GM19025 (cell line): ENCODE measurements at regions not wholly inside any gene's neighbourhood (a gene's known extent, or its start where the extent isn't known, plus 50 kb on each side); places are given as distances from the start of the nearest gene placed in this dataset.

ENCODE experiments used
- ATAC-seq: cut with Tn5 transposase; IDR thresholded peaks from one replicate; pipeline ENCODE4 v1.9.1; 2021; ENCODE audit warnings: mild to moderate bottlenecking, low read depth, moderate library complexity; ENCODE audit not compliant: unreplicated experiment

DNA sequence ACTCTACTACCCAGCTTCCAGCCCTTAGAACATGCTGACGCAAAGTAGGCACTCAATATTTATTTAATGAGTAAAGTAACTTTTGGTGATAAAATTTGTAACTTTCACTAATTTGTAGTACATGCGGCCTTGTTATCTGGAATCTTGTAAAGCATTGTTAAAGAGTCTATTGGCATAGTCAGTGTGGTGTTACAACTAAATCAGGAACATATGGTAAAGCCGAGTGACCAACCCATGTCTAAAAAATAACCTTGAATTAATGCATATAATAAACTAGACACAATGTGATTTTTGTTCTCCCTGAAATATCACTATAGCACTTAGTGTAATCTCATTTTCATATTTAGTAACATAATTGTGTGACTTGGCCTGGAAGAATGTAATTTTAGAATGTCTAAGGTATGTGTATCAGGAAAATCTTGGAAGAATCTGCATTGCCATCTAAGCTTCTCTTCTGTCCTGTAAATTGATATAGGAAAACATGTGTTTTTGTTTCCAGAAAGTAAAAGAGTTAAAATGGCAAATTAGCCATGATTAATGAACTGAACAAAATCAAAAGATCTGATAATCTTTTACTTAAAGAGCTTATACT lies 256.7 kb upstream of the GNAI1 start:
- ATAC-seq = no peak

DNA sequence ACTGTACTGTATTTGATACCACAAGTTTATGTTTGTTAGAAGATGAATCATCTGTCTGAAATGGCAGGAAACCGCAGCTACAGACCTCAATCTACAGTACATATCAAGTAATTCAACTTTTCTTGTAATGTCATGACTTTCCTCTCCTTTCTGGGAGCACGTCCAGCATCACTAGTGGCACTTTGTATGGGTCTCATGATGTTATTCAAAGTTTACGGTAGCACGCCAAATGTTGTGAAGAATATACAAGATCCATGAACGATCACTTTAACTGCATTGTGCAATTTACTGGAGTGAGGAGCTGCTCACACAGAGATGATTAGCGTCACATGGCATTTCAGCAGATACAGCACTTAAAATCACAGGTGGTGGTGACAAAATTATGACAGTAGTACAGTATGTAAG lies 257.8 kb upstream of the GNAI1 start:
- no peak for ATAC-seq

DNA sequence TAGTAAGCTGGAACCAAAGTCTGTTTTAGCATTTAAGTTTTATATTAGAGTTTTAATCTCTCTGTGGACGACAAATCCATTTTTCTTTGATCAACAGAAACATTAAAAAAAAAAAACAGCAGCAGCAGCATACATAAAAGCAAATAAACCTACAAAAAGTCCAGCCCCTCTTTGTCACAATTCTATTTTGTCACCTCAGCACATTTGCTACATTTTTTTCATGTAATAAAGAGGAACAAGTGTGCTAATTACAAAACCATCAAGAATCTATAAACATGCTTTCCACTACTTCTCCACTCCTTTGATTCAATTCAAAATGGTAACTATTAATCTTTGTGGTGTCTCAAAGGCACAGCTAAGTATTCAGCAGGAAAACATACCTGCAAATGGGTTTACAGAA lies 259.8 kb upstream of the GNAI1 start:
- no peak for ATAC-seq

GRCh38 chr7:79872176-79872575 lies 262.5 kb upstream of the GNAI1 start:
- ATAC-seq = no peak

DNA sequence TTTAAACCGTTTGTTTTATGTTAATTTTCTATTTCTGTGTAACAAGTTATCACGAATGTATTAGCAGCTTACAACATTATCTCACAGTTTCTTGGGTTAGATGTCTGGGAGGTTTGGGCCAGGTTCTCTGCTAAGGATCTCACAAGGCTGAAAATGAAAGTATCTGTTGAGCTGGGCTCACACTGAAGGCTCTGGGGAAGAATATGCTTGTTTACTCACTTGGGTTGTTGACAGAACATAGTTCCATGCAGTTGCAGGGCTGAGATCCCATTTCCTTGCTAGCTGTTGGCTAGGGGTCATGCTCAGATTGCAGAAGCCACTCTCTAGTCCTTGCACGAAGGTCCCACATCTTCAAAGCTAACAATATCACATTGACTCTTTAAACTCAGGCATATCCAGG lies 266.6 kb upstream of the GNAI1 start:
- no peak for ATAC-seq

DNA sequence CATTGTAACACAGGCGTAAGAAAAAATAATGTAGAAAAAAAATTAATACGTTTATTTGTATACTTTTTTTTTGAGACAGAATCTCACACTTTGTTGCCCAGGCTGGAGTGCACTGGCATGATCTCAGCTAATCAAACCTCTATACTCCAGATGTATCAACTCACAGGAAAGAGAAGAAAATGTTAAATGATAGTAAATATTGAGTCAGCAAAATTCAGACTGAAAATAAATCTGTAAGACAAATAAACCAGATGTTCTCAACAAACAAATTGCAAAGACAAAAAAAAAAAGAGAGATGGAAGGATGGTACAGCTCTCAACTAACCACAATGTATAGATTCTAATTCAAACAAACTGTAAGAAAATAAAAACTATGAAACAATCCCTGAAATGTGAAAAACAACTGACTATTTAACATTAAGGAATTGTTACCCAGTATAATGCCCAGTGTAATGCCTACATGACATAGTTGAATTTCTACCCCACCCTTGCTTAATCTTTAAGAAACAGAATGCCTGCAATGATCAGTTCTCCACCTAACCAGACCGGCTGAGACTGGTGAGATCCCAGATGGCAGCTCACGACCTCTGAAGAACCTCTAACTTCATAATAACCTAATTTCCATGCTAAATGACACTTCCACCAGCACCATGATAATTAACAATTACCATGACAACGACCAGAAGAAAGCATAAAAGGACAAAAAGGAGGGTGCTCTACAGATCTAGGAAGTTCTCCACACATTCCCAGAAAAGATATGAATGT lies 272.0 kb upstream of the GNAI1 start:
- ATAC-seq = no peak

DNA sequence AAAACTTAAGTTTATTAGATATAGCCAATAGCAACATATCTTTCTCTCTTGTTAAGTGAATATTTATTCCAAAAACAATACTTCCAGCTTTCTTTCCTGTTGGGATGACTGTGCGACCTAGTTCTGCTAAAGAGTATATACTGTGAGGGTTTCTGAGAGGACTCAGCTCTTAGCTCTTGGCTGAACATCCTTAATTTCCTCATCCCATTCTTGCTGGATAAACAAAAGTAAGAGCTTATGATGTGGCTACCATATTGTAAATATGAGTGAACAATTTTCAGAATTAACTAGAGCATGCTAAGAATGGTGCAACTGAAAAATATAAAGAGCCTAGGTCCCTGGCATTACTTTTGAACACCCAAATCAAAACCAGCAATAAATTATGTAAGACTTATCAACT lies 279.5 kb upstream of the GNAI1 start:
- no peak for ATAC-seq

DNA sequence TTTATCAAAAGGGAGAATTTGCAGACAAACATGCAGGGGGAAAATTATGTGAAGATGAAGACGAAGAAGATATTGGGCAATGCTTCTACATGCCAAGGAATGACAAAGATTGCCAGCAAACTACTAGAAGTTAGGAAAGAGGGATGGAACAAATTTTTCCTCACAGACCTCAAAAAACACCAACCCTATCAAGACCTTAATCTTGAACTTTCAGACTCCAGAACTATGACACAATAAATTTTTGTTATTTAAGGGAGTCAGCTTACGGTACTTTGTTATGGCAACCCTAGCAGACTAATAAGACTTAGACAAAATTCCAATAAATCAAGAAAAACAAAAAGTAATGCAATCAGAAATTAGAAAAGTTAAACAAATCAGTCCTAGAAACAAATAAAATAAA lies 280.0 kb upstream of the GNAI1 start:
- ATAC-seq = no peak

GRCh38 chr7:79837915-79838314 lies 296.7 kb upstream of the GNAI1 start:
- no peak for ATAC-seq

DNA sequence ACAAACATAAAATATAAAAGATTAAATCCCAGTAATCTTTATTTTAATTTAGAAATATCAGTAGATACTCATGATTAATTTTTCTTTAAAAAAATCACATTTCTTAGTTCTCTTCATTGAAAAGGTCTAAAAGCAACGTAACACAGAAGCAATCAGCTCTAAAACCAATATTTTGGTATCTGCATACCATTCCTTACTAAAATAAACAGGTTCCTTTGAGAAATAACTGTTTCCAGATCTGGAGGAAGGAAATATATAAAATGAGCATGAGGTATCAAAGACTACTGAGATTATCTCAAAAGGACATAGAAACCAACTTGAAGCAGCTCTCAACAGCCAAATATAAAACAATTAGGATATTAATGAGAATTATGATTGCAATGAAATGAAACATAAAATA lies 301.0 kb upstream of the GNAI1 start:
- no peak for ATAC-seq

- no peak for ATAC-seq
These were observed 305.8 kb upstream of the GNAI1 start for GRCh38 chr7:79828866-79829265.

DNA sequence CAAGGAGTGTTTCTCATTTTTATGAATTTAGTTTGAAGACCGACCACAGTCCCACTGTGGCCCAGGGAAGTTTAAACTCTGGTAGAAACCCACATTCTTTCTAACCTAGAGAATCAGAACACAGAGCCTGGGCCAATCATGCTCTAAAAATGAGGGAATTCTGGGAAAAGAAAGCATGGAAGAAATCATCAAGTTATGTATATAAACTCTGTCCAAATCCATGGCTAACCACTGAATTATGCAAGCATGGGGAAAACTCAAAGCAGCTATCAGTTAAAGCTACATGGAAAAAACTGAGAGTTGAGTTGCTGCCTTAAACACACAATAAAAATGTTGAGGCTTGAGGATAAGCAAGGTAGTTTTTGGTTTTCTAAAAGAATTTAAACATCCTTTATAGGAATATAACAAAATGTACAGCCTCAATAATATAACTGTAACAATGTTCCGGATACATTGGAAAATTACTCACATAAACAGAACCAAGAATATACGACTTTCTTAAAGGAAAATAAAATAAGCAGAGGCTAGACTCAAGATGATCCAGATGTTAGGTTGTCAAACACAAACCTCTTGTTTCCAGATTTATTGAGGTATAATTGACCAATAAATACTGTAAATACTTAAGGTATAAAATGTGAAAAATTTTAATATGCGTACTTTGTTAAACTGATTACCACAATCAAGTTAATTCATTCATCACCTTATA lies 311.2 kb upstream of the GNAI1 start:
- no peak for ATAC-seq

DNA sequence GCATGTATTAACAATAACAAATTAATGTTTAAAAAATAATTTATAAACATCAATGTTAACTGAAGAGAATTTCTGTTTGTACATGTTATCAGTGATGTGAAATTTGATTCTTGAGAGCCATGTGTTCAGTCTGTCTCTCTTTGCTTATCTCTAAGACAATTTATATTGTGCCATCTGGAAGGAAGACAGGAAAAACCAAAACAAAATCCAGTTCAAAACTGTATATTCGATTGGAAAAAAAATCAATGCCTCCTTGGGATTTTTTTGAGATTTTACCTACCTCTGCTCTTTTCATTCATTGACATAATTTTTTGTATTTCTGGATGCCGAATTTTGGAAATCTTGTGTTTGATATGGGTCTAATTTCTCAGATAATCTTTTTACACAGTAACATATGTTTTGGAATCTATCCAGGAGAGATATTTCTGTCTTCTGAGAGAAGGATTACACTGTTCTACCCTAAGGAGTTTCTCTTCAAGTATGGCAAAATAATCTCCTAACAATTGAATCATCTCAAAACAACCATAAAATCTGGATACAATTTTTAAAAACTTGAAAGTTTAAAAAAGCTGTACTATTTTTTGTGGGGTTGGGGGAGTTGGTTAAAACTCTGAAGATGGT lies 311.9 kb upstream of the GNAI1 start:
- ATAC-seq = no peak

GRCh38 chr7:79820387-79820786 lies 314.2 kb upstream of the GNAI1 start:
- ATAC-seq = no peak

DNA sequence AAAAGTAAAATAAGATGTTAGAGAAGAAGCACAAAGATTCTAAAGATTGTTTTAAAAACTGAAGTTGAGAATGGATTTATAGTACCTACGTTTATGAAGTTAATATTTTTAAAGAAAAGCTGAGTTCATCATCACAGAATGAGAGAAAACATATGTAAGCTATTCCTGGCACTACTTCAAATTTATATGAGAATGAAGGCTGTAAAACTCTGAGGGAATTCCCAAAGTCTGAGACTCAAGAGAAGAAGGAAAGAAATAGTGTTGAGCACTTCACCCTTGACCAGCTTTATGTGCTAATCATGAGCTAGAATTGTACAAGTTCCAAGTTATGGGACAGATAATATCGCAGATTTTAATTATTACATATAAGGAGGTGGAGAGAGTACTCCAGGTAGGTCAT lies 323.7 kb upstream of the GNAI1 start:
- ATAC-seq = no peak

GRCh38 chr7:79806161-79806734 lies 328.4 kb upstream of the GNAI1 start:
- no peak for ATAC-seq

- no peak for ATAC-seq
These were observed 337.3 kb upstream of the MAGI2 start for GRCh38 chr7:79790656-79791262.

- no peak for ATAC-seq
These were observed 336.3 kb upstream of the MAGI2 start for GRCh38 chr7:79789584-79790345.

DNA sequence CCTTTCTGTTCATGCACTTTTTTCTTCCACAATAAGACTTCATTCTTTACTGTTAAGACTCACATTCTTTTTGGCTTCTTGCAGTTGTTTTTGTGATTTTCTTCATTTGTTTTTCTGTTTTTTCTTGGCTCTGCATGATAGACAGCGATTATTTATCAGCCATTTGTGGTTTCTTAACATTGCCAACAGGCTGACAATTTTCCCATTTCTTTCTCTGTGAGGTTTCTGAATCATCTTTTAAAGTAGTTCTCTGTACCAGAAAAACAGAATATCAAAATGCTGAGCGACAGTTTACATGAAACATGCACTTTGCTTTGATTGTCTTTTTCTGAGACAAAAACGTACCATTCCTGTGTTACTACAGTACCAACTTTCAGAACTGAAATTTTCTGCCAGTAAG lies 334.2 kb upstream of the MAGI2 start:
- no peak for ATAC-seq

GRCh38 chr7:79787096-79787495 lies 333.6 kb upstream of the MAGI2 start:
- ATAC-seq = no peak
